Transverse colon (tissue), 4 donors: ENCODE measurements at regions not wholly inside any gene's neighbourhood (a gene's known extent, or its start where the extent isn't known, plus 50 kb on each side); places are given as distances from the start of the nearest gene placed in this dataset.

Source experiments
- DNase-seq: peaks from one replicate; pipeline ENCODE4 v3.0.0-alpha.2; 2019
- H3K27ac ChIP-seq, 4 donors: fragments of 200-600 bp; sonication (generic); 2 replicates each; pipeline ENCODE4 v1.5.1; 2016 to 2018; ENCODE audit warnings: inconsistent platforms in 4 of 4
- H3K27me3 ChIP-seq: fragments of 200-600 bp; sonication (generic); 2 replicates; pipeline ENCODE4 v1.5.1; 2017; ENCODE audit warnings: inconsistent platforms
- H3K36me3 ChIP-seq, 4 donors: fragments of 200-600 bp; sonication (generic); 2 replicates each; pipeline ENCODE4 v1.5.1; 2017 to 2019; ENCODE audit warnings: inconsistent platforms in 4 of 4
- H3K4me1 ChIP-seq, 4 donors: fragments of 200-600 bp; sonication (generic); 2 replicates each; pipeline ENCODE4 v1.5.1; 2017 to 2020; ENCODE audit warnings: inconsistent platforms in 4 of 4
- H3K4me3 ChIP-seq, 4 donors: fragments of 200-600 bp; sonication (generic); 1 replicate in 1 of 4; 2 replicates in 3 of 4; pipeline versions ENCODE4 v1.5.1 to v1.6.1; 2017 to 2019; ENCODE audit warnings: inconsistent platforms in 4 of 4
- H3K9me3 ChIP-seq, 2 donors: fragments of 200-600 bp; sonication (generic); 2 replicates each; pipeline ENCODE4 v1.5.1; 2017 to 2019; ENCODE audit warnings: inconsistent platforms in 2 of 2
- EP300 ChIP-seq: sonication (generic); formaldehyde crosslinking; IDR thresholded peaks from one replicate; pipeline ENCODE4 v1.6.1; 2017; ENCODE audit warnings: antibody characterized with exemption, low read depth
- POLR2A ChIP-seq: fragments of 450-650 bp; IDR thresholded peaks from one replicate; pipeline ENCODE4 v1.6.1; 2016; ENCODE audit warnings: antibody characterized with exemption, mild to moderate bottlenecking, moderate library complexity
- POLR2AphosphoS5 ChIP-seq, 3 donors: sonication (generic); formaldehyde crosslinking; IDR thresholded peaks; one replicate each; pipeline ENCODE4 v1.6.1; 2016; ENCODE audit warnings: antibody characterized with exemption in 3 of 3
- WGBS, 2 donors: methylation state at CpG; one replicate each; pipeline ENCODE4 v1.1.5; 2018; ENCODE audit warnings: low coverage in 1 of 2; 5-methylcytosine and 5-hydroxymethylcytosine counted together
- in situ Hi-C, 4 donors: fragments of 200-750 bp; cut with MboI; loops; one replicate each; pipeline versions ENCODE4 v1.15.0 to v1.15.1; 2017; ENCODE audit warnings: low sequenced_read_pairs in 3 of 4, low pct_ligation_motif_present in 1 of 4, low pct_unique_long_range_greater_than_20kb in 1 of 4
- intact Hi-C: fragments of 100-400 bp; cut with DNase I; formaldehyde crosslinking; loops from one replicate; pipeline ENCODE4 v1.15.1; 2023; ENCODE audit warnings: low total_unique reads
- TF ChIP-seq, protein P1 (sequence below), 5 experiments: fragments of 200-600 bp in 3 of 5; fragments of 450-650 bp in 2 of 5; sonication (generic) in 3 of 5; IDR thresholded peaks; 1 replicate in 2 of 5; 2 replicates in 3 of 5; pipeline ENCODE4 v1.5.1; 2016 to 2017; ENCODE audit warnings: antibody characterized with exemption in 5 of 5, inconsistent platforms in 3 of 5, mild to moderate bottlenecking in 2 of 5, moderate library complexity in 1 of 5

DNA sequence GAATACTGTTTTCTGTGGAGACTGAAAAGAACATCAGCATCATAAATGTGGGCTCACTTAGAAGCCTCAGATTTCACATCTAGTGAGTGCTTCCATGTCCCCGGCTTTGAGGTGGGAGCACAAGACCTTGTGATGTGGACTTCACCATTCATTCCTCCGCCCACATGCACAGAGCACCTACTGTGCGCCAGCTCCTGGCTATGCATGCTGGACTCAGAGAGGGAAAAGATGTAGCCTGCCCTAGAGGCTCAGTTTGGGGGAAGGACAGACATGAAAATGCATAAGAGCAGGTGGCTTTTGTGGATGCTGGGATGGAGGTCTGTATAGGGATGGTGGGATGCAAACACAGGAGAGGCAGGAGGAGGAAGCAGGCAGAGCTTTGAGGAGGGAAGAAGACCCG lies 65.0 kb downstream of the SERPINA3 start:
- TF ChIP-seq EP300 (no peak), POLR2AphosphoS5 (IDR thresholded peaks at IDR 0.05) (no peak), POLR2A (no peak)
- TF ChIP-seq, protein P1, sequence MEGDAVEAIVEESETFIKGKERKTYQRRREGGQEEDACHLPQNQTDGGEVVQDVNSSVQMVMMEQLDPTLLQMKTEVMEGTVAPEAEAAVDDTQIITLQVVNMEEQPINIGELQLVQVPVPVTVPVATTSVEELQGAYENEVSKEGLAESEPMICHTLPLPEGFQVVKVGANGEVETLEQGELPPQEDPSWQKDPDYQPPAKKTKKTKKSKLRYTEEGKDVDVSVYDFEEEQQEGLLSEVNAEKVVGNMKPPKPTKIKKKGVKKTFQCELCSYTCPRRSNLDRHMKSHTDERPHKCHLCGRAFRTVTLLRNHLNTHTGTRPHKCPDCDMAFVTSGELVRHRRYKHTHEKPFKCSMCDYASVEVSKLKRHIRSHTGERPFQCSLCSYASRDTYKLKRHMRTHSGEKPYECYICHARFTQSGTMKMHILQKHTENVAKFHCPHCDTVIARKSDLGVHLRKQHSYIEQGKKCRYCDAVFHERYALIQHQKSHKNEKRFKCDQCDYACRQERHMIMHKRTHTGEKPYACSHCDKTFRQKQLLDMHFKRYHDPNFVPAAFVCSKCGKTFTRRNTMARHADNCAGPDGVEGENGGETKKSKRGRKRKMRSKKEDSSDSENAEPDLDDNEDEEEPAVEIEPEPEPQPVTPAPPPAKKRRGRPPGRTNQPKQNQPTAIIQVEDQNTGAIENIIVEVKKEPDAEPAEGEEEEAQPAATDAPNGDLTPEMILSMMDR (IDR thresholded peaks at IDR 0.05): no peak
- Histone ChIP-seq H3K27ac (no peak overlapping the region), H3K4me1 (no peaks in the 10 kb centered on the region), H3K9me3 (no peaks in the 10 kb centered on the region), H3K4me3 (no peak overlapping the region), H3K27me3 (peaks cover 3% of the 10 kb centered on the region), H3K36me3 (no peaks in the 10 kb centered on the region)
- in situ Hi-C loops: loop anchor here in 3 of 4 donors (25.0 kb wide), 2 partner anchors 410 to 760 kb away; no protein-coding TSS in a partner anchor
- intact Hi-C loops: no loop called here
- 84% methylated on average over 4 of the region's 4 CpGs; no CpG with 5 or more reads in 1 of the 2 donors for WGBS, 2 donors
- no peak for DNase-seq

DNA sequence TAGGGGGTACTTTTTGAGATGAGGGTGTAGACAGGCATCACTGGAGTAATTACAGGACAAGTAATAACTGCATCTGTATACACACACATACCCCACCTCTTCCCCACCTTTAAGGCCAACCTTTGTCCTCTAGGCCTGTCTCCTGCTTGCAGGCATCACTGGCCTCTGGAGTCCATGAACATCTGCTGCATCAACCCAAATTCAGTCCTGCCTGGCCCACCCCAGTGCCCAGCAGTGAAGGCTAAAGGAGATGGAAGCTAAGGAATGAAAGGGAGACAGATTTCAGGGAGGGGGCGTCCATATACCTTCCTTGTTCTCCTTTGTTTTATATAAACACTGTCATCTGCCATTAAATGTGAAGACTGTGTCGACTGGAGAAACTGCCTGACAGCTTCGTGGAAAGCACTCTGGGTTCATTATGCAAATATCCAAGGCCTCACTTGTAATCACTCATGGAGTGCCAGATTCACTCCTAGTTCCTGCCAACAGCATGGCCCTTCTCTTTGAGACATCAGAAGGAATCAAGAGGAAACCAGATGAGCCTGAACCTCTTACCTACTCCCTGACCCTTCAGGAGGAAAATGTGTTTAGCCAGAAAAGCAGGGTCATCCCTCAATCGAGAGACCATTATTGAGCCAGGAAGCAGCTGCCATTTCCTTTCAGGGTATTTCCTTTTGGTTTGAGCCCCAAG lies 64.4 kb downstream of the SERPINA3 start:
- no peak for DNase-seq
- 59 to 80% methylated on average over 1 to 4 of the region's 4 CpGs for WGBS, 2 donors
- in situ Hi-C loops: loop anchor here in 3 of 4 donors (25.0 kb wide), 2 partner anchors 411 to 761 kb away; no protein-coding TSS in a partner anchor
- H3K4me1 ChIP-seq: no peaks in the 10 kb centered on the region
- H3K4me3 ChIP-seq: no peak overlapping the region
- peaks cover 3% of the 10 kb centered on the region for H3K27me3 ChIP-seq
- no peak overlapping the region for H3K27ac ChIP-seq
- no peaks in the 10 kb centered on the region for H3K9me3 ChIP-seq
- TF ChIP-seq POLR2A: no peak
- no peak for TF ChIP-seq POLR2AphosphoS5 (IDR thresholded peaks at IDR 0.05)
- TF ChIP-seq, protein P1 (IDR thresholded peaks at IDR 0.05): no peak
- no peak for TF ChIP-seq EP300
- intact Hi-C loops: no loop called here
- H3K36me3 ChIP-seq: no peaks in the 10 kb centered on the region

DNA sequence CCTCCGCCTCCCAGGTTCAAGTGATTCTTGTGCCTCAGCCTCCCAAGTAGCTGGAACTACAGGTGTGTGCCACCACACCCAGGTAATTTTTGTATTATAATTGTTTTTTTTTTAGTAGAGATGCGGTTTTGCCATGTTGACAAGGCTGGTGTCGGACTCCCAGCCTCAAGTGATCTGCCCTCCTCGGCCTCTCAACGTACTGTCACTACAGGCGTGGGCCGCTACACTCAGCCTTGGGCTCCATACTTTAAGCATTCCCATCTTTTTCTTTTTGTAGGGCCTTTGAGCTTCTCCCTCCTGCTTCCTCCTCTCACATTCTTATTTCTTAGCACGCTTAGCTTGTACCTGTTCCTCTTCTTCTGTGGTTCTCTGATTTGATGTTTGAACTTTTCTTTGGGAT lies 62.8 kb downstream of the SERPINA3 start:
- in situ Hi-C loops: loop anchor here in 3 of 4 donors (25.0 kb wide), 2 partner anchors 412 to 762 kb away; no protein-coding TSS in a partner anchor
- Histone ChIP-seq H3K4me3 (no peak overlapping the region), H3K4me1 (no peaks in the 10 kb centered on the region), H3K27ac (no peak overlapping the region), H3K27me3 (peaks cover 3% of the 10 kb centered on the region), H3K36me3 (no peaks in the 10 kb centered on the region), H3K9me3 (no peaks in the 10 kb centered on the region)
- TF ChIP-seq EP300 (no peak), POLR2A (no peak), POLR2AphosphoS5 (IDR thresholded peaks at IDR 0.05) (no peak)
- TF ChIP-seq, protein P1 (IDR thresholded peaks at IDR 0.05): no peak
- DNase-seq: no peak
- 80 to 91% methylated on average over 7 to 8 of the region's 8 CpGs for WGBS, 2 donors
- intact Hi-C loops: no loop called here

DNA sequence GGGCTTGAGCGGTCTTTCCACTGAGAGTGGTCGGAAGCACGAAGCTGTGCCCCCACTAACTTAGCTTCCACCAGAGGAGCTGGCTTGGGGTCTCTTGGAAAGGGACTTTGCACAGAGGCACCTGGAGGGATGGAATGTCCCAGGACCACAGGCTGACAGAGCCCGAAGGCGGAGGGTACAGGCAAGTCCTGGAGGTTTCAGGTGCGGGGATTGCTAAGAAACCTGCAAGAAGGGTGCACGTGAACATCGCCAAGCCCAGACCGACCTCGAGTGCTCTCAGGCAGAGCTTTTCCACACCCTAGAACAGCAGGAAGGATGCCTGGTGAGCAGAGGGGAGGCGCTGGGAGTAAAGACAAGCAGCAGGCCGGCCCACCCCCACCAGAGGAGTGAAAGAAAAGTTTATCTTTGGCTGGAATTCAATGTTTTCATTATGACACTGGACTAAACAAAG lies 61.6 kb downstream of the SERPINA3 start:
- no peaks in the 10 kb centered on the region for H3K36me3 ChIP-seq
- H3K9me3 ChIP-seq: no peaks in the 10 kb centered on the region
- H3K4me3 ChIP-seq: no peak overlapping the region
- H3K27ac ChIP-seq: no peak overlapping the region
- peaks cover 6% of the 10 kb centered on the region for H3K27me3 ChIP-seq
- intact Hi-C loops: no loop called here
- DNase-seq: no peak
- TF ChIP-seq POLR2AphosphoS5 (IDR thresholded peaks at IDR 0.05) (no peak), POLR2A (no peak), EP300 (no peak)
- TF ChIP-seq, protein P1 (IDR thresholded peaks at IDR 0.05): no peak
- in situ Hi-C loops: no loop called here
- H3K4me1 ChIP-seq: no peaks in the 10 kb centered on the region
- 55 to 68% methylated on average over 9 to 12 of the region's 12 CpGs for whole genome bisulfite sequencing, 2 donors
